Trophoblast cell (in vitro differentiated cells and primary cell): ENCODE measurements at regions not wholly inside any gene's neighbourhood (a gene's known extent, or its start where the extent isn't known, plus 50 kb on each side); places are given as distances from the start of the nearest gene placed in this dataset.
"Not testable (repeated sequence)": the region's sequence is repeated elsewhere in the genome, so short reads cannot be mapped to it uniquely, and the experiment has no call there.

Experiments
- DNase-seq, 2 donors: peaks; one replicate each; pipeline ENCODE4 v3.0.0-alpha.2; 2016
- H2AFZ ChIP-seq: 2 replicates; pipeline ENCODE4 v1.6.1; 2013; ENCODE audit warnings: low read length, moderate library complexity, mild to moderate bottlenecking; ENCODE audit not compliant: insufficient read depth, poor library complexity
- H2AK5ac ChIP-seq: 2 replicates; pipeline ENCODE4 v1.6.1; 2013; ENCODE audit warnings: mild to moderate bottlenecking, low read length
- H2BK120ac ChIP-seq: 2 replicates; pipeline ENCODE4 v1.6.1; 2013; ENCODE audit warnings: low read length, mild to moderate bottlenecking, moderate library complexity; ENCODE audit not compliant: insufficient read depth, poor library complexity
- H2BK12ac ChIP-seq: 2 replicates; pipeline ENCODE4 v1.6.1; 2013; ENCODE audit warnings: mild to moderate bottlenecking, low read length, moderate library complexity
- H2BK5ac ChIP-seq: 2 replicates; pipeline ENCODE4 v1.6.1; 2013; ENCODE audit warnings: low read length, low read depth, moderate library complexity, mild to moderate bottlenecking; ENCODE audit not compliant: poor library complexity
- H3K14ac ChIP-seq: 2 replicates; pipeline ENCODE4 v1.6.1; 2013; ENCODE audit warnings: mild to moderate bottlenecking, low read length
- H3K18ac ChIP-seq: 2 replicates; pipeline ENCODE4 v1.6.1; 2013; ENCODE audit warnings: mild to moderate bottlenecking, low read length
- H3K23ac ChIP-seq: 2 replicates; pipeline ENCODE4 v1.6.1; 2013; ENCODE audit warnings: low read length
- H3K27ac ChIP-seq: 2 replicates; pipeline ENCODE4 v1.5.1; 2013; ENCODE audit warnings: low read depth, mild to moderate bottlenecking, inconsistent platforms, low read length, moderate library complexity
- H3K27me3 ChIP-seq: 2 replicates; pipeline ENCODE4 v1.6.1; 2013; ENCODE audit warnings: inconsistent platforms, mild to moderate bottlenecking, low read length, moderate library complexity; ENCODE audit not compliant: insufficient read depth
- H3K36me3 ChIP-seq, 2 experiments: 1 replicate in 1 of 2; 2 replicates in 1 of 2; pipeline ENCODE4 v1.6.1; 2013; ENCODE audit warnings: low read length in 2 of 2, mild to moderate bottlenecking in 2 of 2, moderate library complexity in 1 of 2; ENCODE audit not compliant: insufficient read depth in 2 of 2, control insufficient read depth in 1 of 2
- H3K4ac ChIP-seq: 2 replicates; pipeline ENCODE4 v1.6.1; 2013; ENCODE audit warnings: low read depth, mild to moderate bottlenecking, low read length, moderate library complexity
- H3K4me1 ChIP-seq, 2 experiments: 1 replicate in 1 of 2; 2 replicates in 1 of 2; pipeline ENCODE4 v1.6.1; 2013; ENCODE audit warnings: low read length in 2 of 2, mild to moderate bottlenecking in 2 of 2, moderate library complexity in 1 of 2; ENCODE audit not compliant: insufficient read depth in 2 of 2, control insufficient read depth in 1 of 2
- H3K4me2 ChIP-seq: 2 replicates; pipeline ENCODE4 v1.6.1; 2013; ENCODE audit warnings: inconsistent platforms, mild to moderate bottlenecking, low read length, moderate library complexity
- H3K4me3 ChIP-seq: 2 replicates; pipeline ENCODE4 v1.5.1; 2013; ENCODE audit warnings: mild to moderate bottlenecking, low read depth, low read length, inconsistent platforms
- H3K79me1 ChIP-seq: one replicate; pipeline ENCODE4 v1.6.1; 2013; ENCODE audit warnings: low read length
- H3K79me2 ChIP-seq: 2 replicates; pipeline ENCODE4 v1.6.1; 2013; ENCODE audit warnings: low read length, mild to moderate bottlenecking; ENCODE audit not compliant: control insufficient read depth, insufficient read depth, poor library complexity
- H3K9ac ChIP-seq: 2 replicates; pipeline ENCODE4 v1.6.1; 2013; ENCODE audit warnings: mild to moderate bottlenecking, low read length
- H3K9me3 ChIP-seq: 2 replicates; pipeline ENCODE4 v1.6.1; 2013; ENCODE audit warnings: low read depth, mild to moderate bottlenecking, control low read depth, inconsistent platforms, low read length; ENCODE audit not compliant: insufficient read depth
- H4K12ac ChIP-seq: 2 replicates; pipeline ENCODE4 v1.6.1; 2013; ENCODE audit warnings: low read depth, mild to moderate bottlenecking, low read length, moderate library complexity
- H4K8ac ChIP-seq: 2 replicates; pipeline ENCODE4 v1.6.1; 2013; ENCODE audit warnings: low read depth, mild to moderate bottlenecking, low read length, moderate library complexity
- H4K91ac ChIP-seq: one replicate; pipeline ENCODE4 v1.6.1; 2013; ENCODE audit warnings: low read depth, mild to moderate bottlenecking, low read length, moderate library complexity
- WGBS: extraction: QIAGEN DNeasy Blood & Tissue Kit; methylation state at CpG from one replicate; pipeline ENCODE4 v1.1.7; 2013; ENCODE audit warnings: missing lambda C conversion rate; ENCODE audit not compliant: insufficient read length, insufficient coverage; ENCODE audit errors: extremely low coverage; 5-methylcytosine and 5-hydroxymethylcytosine counted together

DNA sequence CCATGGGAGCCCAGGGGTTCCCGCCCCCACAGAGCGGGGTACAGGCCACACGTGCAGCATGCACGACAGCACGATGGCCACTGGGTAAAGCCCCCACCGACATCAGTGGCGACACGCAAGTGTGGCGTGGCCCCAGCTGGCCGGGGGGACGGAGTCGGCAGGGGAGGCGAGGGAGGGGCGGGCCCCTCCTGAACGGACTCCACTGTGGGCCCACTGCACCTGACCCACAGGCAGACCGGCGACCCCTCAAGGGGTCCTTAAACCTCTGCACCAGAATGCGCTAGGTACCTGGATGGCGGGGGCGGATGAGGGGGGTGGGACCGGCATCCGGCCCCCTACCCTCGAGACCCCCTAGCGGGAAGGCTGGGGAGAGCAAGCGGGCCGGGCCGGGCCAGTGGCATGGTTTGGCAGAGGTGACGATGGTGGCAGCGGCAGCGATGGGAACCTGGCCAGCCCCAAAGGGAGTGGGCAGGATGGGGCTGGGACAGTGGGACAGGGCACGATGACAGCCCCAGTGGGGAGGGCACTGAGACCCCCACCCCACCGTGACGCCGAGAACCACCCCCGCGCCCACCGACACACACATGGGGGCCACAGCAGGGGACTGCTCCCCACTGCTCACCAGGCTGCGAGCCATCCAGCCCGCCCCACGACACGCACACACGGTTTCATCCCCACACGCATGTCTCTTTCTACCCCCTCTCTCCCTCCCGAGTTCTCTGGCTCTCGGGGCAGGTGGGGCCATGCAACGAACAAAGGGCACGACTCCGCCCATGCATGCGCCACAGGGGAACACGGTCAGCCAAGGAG is 91.9 kb upstream of the ANKRD30BL start:
- Histone ChIP-seq H3K23ac (no peak overlapping the region), H4K8ac (no peak overlapping the region), H3K27ac (no peak overlapping the region), H2BK12ac (no peak overlapping the region), H3K18ac (no peak overlapping the region), H3K14ac (no peak overlapping the region), H3K4me2 (no peak overlapping the region), H2BK5ac (no peak overlapping the region), H2AFZ (no peak overlapping the region), H4K91ac (no peak overlapping the region), H3K79me2 (no peaks in the 10 kb centered on the region), H4K12ac (no peak overlapping the region), H3K79me1 (no peaks in the 10 kb centered on the region), H3K4me1 (no peaks in the 10 kb centered on the region), H2BK120ac (no peak overlapping the region), H3K9me3 (peaks cover 36% of the 10 kb centered on the region), H3K36me3 (peaks cover 0 to 2% of the 10 kb centered on the region in 2 experiments), H3K4ac (no peak overlapping the region), H3K9ac (no peak overlapping the region), H3K27me3 (no peaks in the 10 kb centered on the region), H2AK5ac (no peak overlapping the region), H3K4me3 (no peak overlapping the region)
- DNase-seq, result no peak
- no CpG with 5 or more reads among the region's 50 CpGs for WGBS

DNA sequence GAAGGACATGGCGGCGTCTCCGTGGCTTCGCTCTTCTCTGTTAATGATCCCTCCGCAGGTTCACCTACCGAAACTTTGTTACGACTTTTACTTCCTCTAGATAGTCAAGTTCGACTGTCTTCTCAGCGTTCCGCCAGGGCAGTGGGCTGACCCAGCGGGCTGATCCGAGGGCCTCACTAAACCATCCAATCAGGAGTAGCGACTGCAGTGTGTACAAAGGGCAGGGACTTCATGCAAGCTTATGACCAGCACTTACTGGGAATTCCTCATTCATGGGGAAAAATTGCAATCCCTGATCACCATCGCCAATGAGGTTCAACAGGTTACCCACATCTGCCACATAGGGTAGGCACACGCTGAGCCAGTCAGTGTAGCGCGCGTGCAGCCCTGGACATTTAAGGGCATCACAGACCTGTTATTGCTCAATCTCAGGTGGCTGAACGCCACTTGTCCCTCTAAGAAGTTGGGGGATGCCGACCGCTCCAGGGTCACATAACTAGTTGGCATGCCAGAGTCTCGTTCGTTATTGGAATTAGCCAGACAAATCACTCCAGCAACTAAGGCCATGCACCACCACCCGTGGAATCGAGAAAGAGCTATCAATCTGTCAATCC is 92.7 kb upstream of the ANKRD30BL start:
- WGBS, result no CpG with 5 or more reads among the region's 25 CpGs
- not testable (repeated sequence) for H2BK12ac ChIP-seq

DNA sequence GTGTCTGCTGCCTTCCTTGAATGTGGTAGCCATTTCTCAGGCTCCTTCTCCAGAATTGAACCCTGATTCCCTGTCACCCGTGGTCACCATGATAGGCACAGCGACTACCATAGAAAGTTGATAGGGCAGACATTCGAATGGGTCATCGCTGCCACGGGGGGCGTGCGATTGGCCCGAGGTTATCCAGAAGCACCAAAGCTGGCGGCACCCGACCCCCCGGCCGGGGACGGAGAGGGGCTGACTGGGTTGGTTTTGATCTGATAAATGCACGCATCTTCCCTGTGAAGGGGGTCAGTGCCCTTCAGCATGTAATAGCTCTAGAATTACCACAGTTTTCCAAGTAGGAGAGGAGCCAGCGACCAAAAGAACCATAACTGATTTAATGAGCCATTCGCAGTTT is 94.0 kb upstream of the ANKRD30BL start:
- no peak overlapping the region for H2AK5ac ChIP-seq
- H4K8ac ChIP-seq, result no peak overlapping the region
- no peaks in the 10 kb centered on the region for H3K79me2 ChIP-seq
- no peak overlapping the region for H3K9ac ChIP-seq
- H3K4me1 ChIP-seq, result no peaks in the 10 kb centered on the region
- no peak overlapping the region for H3K23ac ChIP-seq
- H3K27ac ChIP-seq, result no peak overlapping the region
- no peak overlapping the region for H4K91ac ChIP-seq
- H2BK120ac ChIP-seq, result no peak overlapping the region
- no CpG with 5 or more reads among the region's 16 CpGs for WGBS
- peaks cover 0 to 2% of the 10 kb centered on the region in 2 experiments for H3K36me3 ChIP-seq
- peaks cover 36% of the 10 kb centered on the region for H3K9me3 ChIP-seq
- no peak for DNase-seq
- no peak overlapping the region for H3K18ac ChIP-seq
- H4K12ac ChIP-seq, result no peak overlapping the region
- H3K27me3 ChIP-seq, result no peaks in the 10 kb centered on the region
- no peak overlapping the region for H2BK5ac ChIP-seq
- no peak overlapping the region for H2BK12ac ChIP-seq
- H3K4me3 ChIP-seq, result no peak overlapping the region
- H3K4ac ChIP-seq, result no peak overlapping the region
- no peak overlapping the region for H3K14ac ChIP-seq
- no peaks in the 10 kb centered on the region for H3K79me1 ChIP-seq
- H2AFZ ChIP-seq, result no peak overlapping the region
- no peak overlapping the region for H3K4me2 ChIP-seq

More for the DNA sequence above, 92.7 kb upstream of the ANKRD30BL start:
- not testable (repeated sequence) for H2BK5ac ChIP-seq, H3K23ac ChIP-seq, H4K91ac ChIP-seq, H3K14ac ChIP-seq, H3K4ac ChIP-seq, DNase-seq, H4K8ac ChIP-seq, H3K79me1 ChIP-seq, H3K36me3 ChIP-seq, H3K18ac ChIP-seq, H3K4me2 ChIP-seq, H3K4me1 ChIP-seq, H2BK120ac ChIP-seq, H4K12ac ChIP-seq, H3K27ac ChIP-seq, H3K27me3 ChIP-seq, H3K4me3 ChIP-seq, H2AK5ac ChIP-seq, H3K9ac ChIP-seq, H3K79me2 ChIP-seq, H2AFZ ChIP-seq
- peaks cover 36% of the 10 kb centered on the region for H3K9me3 ChIP-seq

DNA sequence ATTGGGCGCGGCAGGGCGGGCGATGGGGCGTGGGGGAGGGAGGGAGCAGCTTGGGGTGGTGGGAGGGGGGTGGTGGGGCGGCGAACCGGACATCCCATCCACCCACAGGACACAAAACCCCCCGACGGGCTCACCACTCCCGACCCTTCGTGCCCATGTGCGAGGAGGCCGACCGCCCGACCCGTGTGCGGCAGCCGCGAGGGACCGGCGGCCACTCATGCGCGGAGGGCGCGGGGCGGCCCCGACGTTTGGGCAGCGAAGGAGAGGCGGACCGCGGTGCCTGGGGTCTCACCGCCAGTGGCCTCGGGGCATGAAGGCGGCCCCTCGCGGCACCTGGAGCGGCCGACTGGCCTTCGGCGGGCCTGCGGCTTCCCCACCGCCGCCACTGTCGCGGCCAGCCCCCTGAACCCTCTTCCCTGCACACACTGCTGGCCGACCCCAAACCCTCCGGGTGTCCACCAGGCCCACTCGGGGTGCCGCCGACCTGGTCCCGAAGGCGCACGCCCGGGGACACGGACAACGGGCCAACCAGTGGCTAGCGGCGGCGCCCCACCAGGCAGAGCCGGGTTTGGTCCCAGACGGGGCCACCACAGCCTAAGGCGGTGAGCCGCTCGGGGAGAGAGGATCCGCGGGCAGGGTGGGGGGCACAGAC is 94.6 kb upstream of the ANKRD30BL start:
- H2AK5ac ChIP-seq, result no peak overlapping the region
- no peak overlapping the region for H3K9ac ChIP-seq
- H3K9me3 ChIP-seq, result peaks cover 36% of the 10 kb centered on the region
- H3K27me3 ChIP-seq, result no peaks in the 10 kb centered on the region
- no peak overlapping the region for H3K18ac ChIP-seq
- H4K8ac ChIP-seq, result no peak overlapping the region
- H4K91ac ChIP-seq, result no peak overlapping the region
- no CpG with 5 or more reads among the region's 68 CpGs for WGBS
- H4K12ac ChIP-seq, result no peak overlapping the region
- no peak overlapping the region for H2BK120ac ChIP-seq
- no peak overlapping the region for H3K4me3 ChIP-seq
- H3K4me1 ChIP-seq, result no peaks in the 10 kb centered on the region
- no peak overlapping the region for H2AFZ ChIP-seq
- H3K27ac ChIP-seq, result no peak overlapping the region
- H2BK12ac ChIP-seq, result no peak overlapping the region
- no peaks in the 10 kb centered on the region for H3K79me1 ChIP-seq
- H2BK5ac ChIP-seq, result no peak overlapping the region
- no peak overlapping the region for H3K4me2 ChIP-seq
- peaks cover 0 to 2% of the 10 kb centered on the region in 2 experiments for H3K36me3 ChIP-seq
- no peak for DNase-seq
- no peak overlapping the region for H3K4ac ChIP-seq
- no peaks in the 10 kb centered on the region for H3K79me2 ChIP-seq
- no peak overlapping the region for H3K23ac ChIP-seq
- no peak overlapping the region for H3K14ac ChIP-seq
